HG03097 (cell line): ENCODE measurements at regions not wholly inside any gene's neighbourhood (a gene's known extent, or its start where the extent isn't known, plus 50 kb on each side); places are given as distances from the start of the nearest gene placed in this dataset.

Experiments
- ATAC-seq: cut with Tn5 transposase; IDR thresholded peaks from one replicate; pipeline ENCODE4 v1.9.1; 2021; ENCODE audit not compliant: unreplicated experiment, low FRiP score

DNA sequence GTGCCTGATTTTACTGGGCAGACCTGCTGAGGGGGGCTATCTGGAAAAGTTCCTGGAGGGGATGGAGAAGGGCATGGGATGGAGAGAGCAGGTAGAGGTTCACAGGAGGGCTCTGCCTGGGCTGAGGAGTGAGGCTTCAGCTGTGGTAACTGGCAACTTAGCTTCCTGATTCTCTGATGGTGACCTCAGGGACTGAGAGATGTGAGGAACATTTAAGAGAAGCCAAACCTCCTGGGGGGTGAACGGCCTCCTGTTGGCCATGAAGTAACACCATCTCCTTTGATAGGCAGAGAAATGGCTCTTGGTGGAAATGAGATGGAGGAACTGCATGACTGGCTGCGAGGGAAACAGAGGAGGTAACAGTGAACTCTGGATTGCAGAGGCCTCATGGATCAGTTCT lies 97.3 kb upstream of the ROPN1 start:
- no peak for ATAC-seq

DNA sequence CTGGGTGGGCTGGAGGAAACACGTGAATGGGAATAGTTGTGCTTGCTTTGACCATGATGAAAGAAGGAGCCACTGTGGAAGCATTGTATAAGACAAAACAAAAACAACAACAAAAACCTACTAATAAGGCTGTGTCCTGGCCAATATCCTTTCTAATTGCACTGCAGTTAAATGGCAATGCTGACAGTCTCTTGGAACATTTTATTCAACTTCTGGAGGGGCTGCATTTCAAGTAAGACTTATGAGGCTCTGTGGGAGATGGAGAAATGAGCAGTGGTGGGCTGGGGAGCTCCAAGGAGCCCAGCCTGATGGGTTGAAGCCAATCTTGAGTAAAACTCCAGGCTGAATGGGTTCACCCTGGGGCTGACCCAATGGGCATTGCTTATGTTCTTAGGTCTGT lies 99.8 kb upstream of the ROPN1 start:
- no peak for ATAC-seq

DNA sequence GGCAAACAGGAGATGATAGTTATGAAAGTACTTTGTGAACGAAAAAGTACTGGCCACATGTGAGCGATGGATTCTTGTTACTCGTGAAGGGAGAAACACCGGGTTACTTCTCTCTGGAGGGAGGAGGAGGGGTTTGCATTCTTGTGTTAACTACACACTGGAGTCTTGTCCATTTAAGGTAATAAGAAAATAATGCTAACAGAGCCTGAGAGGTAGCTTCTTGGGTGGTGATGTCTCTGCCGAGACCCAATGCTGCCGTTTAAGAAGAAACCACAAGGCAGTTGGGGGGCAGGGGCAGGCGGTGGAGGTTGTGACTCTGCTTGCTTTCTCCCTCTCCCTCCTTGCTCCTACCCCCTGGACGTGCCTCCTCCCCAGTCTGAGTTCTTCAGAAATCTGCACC lies 100.9 kb upstream of the ROPN1 start:
- ATAC-seq, result no peak

DNA sequence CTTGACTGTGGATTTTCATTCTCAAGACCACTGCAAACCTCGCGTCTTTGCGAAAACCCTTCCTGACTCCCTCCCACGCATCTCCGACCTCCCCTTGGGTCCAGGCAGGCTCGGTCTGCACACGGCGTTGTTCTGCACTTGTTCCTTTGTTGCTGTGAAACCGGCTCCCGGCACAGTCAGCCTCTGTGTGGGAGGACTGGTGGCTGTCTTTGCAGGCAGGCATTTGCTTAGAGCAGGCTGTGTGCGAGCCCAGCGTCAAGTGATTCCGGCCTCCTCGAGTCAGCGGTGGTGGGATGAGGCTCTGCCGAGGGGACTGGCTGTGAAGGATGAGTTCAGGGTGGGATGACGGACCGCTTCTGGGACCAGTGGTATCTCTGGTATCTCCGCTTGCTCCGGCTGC lies 102.6 kb upstream of the ROPN1 start:
- no peak for ATAC-seq

DNA sequence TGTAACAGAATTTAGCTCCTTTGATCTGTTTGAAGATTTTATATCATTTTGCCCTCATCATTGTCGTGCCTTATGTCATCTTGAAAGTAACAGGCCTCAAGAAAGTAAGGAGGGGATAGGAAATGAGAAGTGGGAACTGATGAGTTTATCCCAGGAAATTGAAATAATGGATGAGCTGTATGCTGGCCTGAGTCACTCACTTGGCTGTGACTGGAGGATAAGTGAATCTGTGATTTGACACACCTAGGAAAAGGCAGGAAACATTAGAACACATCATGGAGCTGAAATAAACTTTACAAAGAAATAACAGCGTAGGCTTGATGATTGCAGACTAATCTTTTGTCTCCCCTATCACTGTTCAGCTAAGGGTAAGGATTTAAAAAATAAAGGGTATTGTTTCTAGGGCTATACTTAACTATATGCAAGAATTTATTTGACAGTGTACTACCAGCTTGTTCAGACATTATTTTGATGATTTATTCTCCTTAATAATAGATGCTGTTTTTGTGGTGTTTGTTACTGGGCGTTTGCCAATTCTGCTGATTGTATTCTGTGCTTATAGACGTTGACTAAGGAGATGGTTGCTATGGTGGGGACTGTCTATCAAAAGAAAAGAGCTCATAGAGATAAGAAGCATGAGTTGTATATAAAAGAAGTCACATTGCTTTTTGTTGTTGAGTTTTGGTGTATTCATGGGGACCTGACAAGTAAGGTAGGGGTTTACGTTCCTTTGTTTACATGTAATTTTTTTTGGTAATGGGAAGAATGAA lies 105.6 kb upstream of the ROPN1 start:
- no peak for ATAC-seq

DNA sequence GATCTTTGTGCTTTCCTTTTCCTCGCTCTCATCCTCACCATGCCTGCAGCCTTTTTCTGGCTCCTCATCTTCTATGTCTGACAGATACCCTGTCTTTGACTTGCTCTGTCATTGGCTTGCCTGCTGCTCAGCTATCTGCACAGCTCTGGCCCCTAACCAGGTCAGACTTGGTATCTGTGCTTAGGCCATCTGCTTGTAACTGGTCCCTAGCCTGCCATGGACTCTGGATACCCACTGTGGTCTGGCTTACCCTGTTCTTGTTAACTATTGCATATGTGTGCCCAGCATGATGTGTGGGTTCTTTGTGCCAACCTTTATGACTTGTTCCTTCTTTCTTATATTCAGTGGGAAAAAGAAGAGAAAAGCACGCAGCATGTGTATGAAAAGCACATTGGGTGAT lies 109.7 kb upstream of the ROPN1 start:
- no peak for ATAC-seq

DNA sequence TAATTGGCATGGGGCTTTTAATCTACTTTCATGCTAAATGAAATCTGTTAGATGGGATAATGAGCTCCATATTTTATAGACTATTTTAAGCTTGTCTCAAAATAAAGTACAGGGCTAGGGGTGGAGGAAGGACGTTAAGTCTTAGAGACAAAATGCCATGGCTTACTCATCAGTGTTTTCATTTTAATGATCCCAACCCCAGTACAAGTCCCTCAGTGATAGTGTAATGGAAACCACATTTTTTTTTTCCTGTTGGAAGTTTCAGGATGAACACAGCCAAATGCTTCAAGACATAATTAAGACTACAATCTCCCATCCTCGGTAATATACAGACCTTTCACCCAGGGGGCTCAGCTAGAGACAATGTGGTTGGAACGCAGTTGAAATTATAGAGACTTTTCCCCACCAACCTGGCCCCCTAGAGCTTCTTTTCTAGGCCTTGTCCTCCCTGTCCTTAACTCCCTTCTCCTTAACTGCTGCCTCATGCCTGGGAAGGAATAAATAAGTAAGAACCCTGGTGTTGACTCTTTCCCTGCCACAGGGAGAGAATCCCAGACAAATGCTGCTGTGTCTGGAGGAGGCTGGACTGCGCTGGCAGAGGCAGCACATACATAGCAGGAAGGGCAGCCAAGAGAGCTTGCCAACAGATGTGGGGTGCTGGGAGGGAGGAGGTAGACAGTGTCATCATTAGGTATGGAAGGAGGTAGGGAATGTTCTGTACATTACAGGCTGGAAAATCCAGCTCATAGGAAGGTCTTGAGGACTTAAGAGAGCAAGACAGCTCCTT lies 115.4 kb upstream of the ROPN1 start:
- ATAC-seq, result no peak

DNA sequence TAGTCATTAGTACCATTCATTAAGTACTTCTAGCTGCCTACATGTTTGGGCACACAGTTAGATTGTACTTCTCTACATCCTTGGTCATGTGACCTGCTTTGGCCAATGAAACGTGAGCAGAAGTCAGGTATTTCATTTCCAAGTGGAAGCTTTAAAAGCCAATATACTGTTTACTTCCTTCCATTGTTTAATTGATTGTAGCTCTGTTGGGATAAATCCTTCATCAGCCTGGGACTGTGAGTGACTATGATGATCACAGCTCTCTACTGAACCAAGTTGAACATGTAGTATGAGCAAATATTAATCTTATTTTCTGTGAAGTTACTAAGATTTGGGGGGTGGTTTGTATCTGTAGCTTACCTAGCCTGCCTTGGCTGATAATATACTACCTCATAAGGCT lies 116.5 kb upstream of the ROPN1 start:
- ATAC-seq, result no peak

DNA sequence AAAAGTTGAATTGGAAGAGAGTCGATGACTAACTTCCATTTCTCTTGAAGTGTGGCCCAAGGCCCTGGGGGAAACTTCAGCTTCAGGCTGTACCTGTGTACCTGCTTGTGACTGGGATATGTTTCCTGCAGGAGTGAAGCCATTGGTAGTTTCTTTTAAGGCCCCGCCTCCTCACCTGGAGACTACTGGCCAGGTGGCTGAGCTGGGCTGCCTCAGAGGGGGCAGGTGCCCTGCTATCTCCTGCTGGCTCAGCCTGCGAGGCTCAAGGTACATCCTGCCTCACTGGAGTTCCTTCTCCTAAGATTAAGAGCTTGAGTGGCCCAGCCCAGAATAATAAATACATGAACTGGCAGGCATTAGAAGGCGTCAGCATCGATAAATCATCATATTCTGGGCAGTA lies 121.6 kb upstream of the ROPN1 start:
- ATAC-seq, result no peak

DNA sequence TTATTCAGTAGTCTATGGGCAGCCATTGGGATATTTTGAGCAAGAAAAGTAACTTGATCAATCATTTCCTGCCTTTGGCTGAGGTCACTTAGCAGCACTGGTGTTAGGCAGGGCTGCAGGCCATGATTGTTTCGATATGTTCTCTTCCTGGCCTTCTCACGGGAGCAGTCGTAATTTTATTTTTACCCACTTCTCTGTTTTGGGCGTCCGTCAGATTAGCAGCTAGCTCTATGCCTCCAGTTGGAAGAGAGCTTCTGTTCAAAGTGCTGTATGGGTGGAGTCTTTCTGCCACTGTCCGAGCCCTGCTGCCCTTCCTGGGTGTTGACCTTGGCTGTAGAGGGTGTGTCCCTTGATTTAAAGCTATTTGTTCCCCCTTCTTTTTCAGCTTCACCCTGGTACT lies 123.4 kb upstream of the ROPN1 start:
- no peak for ATAC-seq

DNA sequence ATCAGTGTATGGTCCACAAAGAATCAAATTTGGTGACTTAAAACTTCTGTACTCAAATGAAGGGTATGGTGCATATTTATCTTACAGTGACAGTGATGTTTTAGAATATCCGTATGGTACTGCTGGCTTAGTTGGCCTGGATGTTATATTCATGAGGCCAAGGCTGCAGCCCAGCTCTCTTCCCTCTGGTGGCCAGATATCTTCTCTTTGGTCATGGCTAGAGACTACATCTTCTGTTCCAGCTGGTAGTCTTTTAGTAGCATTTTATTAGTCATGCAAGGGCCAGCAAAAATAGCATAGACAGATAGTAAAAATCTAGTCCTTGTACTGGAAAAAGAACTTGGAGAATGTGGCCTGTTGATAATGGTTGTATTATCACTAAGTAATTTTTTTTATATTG lies 124.0 kb upstream of the ROPN1 start:
- no peak for ATAC-seq

DNA sequence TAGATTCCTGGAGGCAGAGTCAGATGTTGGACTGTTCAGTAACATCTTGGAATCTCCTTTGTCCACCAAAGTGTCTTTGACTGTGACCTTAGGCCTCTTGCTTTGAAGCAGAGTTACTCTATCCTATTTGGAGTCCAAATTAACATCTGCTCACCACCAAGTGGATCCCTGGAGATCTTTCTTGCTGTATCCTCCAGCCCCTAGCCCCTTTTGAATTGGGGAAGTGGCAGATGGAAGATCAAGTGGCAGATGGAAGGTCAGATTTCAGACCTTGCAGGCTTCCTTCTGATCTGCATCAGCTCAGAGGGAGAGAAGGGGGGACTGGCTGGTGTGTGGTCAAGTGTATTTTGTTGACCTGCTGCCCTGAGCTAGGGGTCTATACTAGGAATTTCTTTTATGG lies 125.0 kb upstream of the ROPN1 start:
- no peak for ATAC-seq

DNA sequence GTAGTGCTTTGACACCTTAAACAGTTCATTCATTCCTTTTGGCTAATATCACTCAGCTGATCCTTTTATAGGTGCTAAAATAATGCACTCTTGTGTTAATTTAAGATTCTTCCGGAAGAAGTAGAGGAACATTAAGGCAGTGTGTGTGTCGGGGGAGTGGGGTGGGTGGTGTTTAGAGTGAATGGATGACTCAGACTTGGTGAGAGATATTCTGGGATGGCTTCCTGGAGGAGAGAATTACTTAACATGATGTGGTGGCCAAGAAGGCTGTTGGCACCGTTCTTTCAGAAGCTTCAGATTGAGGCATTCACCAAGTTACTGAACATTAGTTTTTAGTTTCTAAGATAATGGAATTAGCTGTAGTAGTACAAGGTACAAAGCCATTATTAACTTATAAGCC lies 125.6 kb upstream of the ROPN1 start:
- no peak for ATAC-seq

DNA sequence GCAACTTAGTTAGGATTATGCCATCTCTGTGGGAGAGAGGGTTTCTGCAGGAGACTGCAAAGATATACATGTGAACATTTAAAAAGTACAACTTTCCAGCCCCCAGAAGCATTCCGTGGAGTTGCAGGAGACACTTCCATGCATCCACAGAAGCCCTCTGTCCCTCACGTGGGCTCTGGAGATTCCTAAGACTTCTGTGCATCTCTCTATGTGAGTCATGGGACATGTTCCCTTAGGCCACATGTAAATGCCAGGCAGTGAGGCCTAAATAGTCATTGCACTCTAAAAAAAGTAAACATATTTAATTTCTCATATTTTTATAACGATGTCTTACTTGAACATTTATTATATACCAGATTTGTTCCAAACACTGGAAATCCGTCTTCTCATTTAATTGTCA lies 126.5 kb upstream of the ROPN1 start:
- ATAC-seq, result no peak

DNA sequence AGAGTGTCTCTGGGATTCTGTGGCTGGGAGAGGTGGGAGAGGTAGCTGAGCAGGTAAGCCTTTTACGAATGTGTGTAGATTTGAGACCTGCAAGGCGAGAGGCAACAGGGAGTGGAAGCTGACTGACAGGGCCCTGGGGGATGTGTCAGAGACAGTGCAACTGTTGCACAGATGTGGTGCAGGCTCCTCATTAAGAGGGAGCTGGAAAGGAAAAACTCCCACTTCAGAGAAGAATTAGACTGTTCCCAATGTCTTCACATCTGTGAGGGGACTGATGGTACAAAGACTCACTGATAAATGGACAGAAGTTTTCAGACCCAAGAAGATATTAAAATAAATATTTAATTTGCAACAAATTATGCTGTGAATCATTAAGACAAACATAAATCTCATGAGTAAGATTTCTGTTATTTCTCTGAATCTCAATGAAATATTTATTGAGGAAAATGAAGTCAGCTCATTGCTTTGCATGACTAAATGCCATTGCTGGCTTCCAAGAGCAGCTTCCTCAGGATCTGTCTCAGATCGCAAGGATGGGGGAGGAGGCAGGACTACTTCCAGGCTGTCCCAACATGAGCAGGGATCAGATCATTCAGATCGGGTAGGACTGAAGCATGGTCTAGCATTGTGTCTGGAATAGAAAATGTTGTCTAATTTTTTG lies 127.3 kb upstream of the ROPN1 start:
- ATAC-seq, result no peak

DNA sequence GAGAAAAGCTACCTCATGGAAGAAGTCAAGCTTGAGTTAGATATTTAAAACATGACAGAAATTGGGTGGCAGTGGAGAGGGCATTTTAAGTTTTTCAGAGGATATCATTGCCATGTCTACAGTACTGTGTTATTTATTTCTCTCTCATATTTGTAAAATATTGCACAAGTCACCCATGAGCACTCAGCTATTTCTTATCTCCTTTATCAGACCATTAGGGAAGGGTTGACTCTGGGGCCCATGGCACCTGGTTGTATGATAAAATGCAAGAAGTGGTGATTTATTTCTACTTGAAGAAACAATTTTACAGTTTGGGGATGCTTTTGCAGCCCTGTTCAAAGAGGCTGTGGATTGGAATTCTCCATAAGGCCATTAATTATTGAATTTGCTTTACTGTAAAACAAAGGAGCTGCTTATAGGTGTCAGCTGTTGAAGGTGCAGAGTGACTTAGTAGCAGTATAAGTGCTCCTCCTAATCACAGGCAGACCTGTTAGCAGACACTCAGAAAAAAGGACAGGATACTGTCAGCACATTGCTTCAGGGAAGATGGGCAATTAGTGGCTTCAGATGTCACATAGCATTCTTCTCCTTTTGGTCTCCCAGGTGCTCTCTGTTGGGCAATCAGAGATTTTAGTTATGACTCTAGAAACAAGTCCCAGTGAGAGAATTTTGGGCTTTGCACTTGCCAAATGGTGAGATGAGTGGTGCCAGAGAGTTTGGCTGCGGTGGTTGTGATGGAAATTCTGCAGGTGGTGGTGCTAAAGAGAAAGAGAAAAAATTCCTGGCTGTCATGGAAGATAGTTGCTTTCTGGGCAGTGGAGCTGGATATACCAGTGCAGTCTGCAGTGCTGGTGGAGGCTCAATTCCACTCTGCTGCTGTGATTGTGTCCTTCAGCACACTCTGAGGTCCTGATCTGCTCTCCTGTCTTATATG lies 129.7 kb upstream of the ROPN1 start:
- ATAC-seq, result no peak

DNA sequence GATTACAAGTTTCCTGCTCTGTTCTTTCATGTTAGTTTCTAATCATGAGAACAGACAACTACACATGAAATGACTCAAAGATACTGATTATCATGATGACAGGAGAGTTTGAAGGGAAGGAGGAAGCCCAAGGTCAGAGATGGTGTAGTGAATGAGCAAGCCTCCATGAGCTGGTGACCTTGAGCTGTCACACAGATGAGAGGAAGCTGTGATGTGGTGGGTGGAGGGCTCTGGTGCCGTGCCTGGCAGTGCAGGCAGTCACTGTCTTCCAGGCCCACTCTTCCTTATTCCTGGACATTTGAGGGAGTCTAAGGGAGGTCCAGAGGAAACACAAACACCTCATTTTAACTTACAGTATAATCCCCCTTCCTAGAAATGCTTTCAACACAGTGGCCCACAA lies 133.4 kb upstream of the ROPN1 start:
- ATAC-seq, result no peak

DNA sequence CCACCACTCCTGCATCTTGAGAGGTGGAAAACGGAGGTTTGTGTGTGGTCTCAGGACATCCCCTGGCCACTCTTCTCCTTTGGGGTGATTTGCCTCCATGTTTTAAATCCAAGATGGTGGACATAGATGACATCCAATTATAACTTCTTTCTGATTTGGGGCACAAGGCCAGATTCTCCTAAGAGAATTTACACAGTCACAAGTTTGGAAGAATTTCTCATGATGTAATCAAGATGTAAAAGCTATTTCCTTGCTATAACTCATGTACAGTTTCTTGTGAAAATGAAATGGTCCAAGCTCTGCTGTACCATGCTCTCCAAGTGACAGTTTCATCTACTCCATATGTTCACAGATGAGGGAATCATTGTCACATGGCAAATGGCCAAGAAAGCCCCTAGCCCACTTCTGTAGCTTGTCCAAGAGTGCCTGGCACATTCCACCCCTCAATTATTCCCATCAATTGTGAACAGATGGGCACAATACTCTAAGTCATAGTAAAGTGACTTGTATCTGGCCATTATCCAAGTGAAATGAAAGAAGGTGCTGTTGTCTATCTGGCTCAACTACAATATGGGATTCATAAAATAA lies 134.6 kb upstream of the ROPN1 start:
- ATAC-seq, result no peak

DNA sequence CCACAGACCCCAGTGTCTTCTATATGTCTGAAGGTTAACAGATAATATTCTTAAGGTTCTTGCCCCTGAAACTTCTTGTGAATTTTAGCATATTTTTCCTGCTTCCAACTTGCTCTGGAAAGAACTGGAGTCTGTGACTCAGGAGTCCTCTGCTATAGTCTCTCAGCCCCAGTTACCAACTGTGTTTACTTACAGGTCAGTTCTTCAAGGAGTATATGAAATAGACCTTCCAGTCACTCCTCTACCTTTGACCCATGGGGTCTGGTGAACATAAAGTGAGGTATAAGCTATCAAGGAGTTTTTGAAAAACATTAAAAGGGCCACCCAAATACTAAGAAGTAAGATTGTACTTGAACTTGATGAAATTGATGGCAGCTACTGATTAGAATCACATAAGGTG lies 139.2 kb upstream of the ROPN1 start:
- ATAC-seq, result no peak

DNA sequence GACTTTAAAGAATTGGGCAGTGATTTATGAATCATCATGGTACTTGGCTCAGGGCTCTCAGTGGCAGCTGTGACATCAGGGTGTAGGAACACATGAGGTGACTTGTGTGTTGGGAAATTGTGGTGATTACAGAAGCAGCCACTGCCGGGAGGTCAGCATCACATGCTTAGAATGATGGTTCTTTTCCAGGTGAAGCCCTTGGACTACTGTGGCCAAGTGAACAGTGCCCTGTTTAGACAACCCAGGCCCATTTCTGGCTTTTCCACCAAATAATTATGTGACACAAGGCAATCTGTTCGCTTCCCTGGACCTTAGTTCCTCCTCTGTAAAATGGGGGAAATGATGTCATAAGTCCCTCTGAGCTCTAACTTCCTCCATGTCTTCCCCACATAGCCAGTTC lies 139.7 kb upstream of the ROPN1 start:
- no peak for ATAC-seq
